ENCODE measurements at regions not wholly inside any gene's neighbourhood (a gene's known extent, or its start where the extent isn't known, plus 50 kb on each side); places are given as distances from the start of the nearest gene placed in this dataset.

- DNase-seq (ENCODE audit: low spot score), result no peak
Measured at GRCh38 chr9:115209601-115210306, 91.8 kb upstream of the TNC start.

- DNase-seq (ENCODE audit: low spot score), result no peak
Measured at GRCh38 chr9:115210699-115211098, 92.7 kb upstream of the TNC start.

- DNase-seq (ENCODE audit: low spot score), result no peak
Measured at GRCh38 chr9:115211413-115212124, 93.6 kb upstream of the TNC start.

DNA sequence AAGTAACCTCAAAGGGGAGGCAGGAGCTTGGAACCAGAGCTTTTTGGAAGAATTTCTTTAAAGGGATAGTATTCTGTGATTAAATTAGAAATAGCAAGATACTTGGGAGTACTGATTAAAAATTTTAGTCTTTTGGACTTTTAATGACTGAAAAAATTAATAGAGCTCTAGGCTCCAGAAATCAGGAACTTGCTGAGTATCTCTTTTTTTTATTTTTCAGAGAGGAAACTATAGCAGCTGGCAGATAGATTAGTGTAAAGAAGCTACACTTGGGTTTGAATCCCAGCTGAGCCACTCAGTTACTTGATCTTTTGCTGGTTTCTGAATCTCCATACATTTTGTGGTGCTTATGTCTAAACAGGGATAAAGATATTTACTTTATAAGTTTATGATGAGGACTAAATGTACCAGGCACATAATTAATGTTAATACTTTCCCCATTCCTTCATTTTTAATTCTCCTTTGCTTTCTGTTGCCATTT lies 94.2 kb upstream of the TNC start:
- no peak for DNase-seq (ENCODE audit: low spot score)

DNA sequence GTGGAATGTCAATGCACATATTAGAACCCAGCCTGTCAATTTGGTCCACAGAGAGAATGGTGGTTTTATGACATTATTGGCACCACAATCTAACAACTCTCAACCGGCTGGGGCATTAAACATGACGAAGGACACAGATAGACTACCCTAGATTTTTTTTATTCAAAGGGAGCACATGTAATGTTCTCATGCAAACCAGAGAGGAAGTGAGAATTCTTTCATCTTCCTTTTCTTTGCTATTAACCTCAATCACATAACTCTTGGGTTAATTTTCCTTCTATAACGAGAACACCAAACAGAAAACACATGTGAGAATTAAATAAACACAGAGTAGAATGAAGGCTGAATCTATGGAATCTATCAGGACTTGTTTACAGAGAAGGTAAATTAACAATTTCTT lies 94.9 kb upstream of the TNC start:
- DNase-seq (ENCODE audit: low spot score), result no peak

DNA sequence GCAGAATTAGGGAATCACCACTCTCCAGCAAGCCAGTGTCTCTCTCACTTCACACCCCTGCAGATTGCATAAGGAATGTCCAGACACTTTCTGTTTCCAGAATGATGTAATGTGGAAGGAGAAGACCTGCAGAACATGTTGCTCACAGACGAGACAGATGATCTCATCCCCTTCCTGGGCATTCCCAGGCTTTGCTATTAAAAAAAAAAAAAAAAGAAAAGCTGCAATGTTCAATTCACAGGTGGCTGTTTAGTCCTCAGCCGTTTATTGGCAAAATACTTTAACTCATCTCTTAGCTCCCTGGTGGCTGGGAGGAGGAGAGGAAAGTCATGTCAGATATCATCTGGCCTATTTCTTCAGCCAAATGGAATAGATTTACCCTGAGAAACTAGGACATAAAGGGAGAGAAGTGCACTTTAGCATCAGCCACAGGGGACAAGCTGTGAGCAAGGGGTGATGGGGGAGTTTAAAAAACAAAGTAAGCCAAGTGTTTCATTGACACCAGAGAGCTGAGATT lies 95.9 kb upstream of the TNC start:
- DNase-seq (ENCODE audit: low spot score), result no peak

DNA sequence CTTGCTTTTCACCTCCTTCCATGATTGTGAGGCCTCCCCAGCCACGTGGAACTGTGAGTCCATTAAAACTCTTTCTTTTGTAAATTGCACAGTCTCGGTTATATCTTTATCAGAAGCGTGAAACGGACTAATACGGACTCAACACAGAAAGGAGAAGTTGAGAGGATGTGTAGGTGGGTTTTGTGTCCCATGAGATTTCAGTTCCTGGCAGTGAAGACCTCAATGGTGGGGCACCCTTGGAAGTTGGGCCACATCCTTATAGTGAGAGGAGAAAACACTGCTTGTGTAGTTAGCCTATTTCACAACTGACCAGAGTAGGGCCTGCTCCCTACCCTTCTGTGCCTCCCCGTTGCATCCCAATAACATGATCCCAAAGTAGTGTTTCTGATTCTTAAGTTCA lies 98.9 kb upstream of the TNC start:
- DNase-seq (ENCODE audit: low spot score), result no peak

- DNase-seq (ENCODE audit: low spot score), result peak; percentile 35
Measured at GRCh38 chr9:115220319-115221005, 102.5 kb upstream of the TNC start.

DNA sequence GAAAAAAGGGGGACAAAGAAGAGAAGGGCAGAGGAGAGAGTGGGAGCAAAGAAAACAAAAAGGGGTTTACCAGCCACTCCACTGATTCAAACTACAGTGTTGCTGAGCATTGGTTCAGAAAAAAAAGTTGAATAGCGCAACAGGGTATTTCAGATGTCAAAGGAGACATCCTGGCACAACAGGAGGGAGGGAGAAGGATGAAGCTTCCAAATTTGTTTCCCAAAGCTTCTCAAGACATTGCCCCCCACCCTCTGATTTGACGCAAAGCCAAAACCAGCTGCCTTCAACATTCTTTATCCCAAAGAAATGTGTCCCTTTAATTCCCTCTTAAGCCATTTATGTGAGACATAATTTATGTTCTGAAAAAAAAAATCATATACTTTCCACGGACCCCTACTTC lies 105.5 kb upstream of the TNC start:
- no peak for DNase-seq (ENCODE audit: low spot score)

DNA sequence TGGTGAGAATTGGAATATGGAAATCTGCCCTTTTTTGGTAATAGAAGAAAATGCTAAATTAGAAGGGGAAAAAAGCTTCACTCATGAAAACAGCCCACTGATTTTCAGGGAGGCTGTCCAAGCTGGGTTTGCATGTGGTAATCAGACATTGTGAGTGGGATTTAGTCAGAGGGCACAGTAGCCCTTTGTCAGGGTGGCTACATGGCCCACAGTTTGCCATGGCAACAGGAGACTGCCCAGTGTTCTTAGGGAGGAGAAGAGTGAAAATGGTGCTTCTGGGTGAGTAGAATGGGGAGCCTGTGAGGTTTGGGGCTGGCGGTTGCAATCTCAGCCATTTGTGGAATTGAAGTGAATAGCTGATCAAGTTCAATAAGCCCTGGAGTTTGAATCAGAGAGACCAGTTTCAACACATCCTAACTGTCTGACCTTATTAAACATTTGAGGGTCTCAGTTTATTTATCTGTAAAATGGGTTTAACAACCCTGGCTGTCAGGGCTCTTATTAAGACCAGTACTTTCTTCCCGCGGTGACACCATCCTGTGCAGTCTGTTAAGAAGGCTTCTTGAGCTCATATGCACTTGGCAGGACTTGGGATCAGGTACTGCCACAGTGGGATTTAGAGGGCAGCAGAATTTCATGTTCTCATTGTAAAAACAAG lies 107.6 kb upstream of the TNC start:
- DNase-seq (ENCODE audit: low spot score), result peak; percentile 71

DNA sequence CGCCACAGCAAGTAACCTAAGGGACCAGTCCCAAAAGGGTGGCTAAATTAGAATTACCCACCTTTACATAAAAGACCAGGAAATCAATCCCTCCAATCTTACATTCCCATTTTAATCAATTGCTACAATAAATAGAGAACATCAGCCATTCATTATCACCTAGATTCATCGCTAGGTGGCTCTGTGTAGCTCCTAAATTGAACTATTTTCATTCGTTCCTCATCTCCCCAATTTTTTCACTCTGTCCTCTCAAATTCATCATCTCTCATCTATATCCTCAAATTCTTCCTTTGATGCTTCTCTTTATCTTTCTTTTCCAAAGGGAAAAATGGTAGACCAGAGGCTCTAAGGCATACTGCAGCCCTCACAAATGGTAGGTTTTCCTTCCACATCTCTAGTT lies 108.2 kb upstream of the TNC start:
- DNase-seq (ENCODE audit: low spot score), result no peak

GRCh38 chr9:115229496-115229895 lies 111.5 kb upstream of the TNC start:
- no peak for DNase-seq (ENCODE audit: low spot score)

DNA sequence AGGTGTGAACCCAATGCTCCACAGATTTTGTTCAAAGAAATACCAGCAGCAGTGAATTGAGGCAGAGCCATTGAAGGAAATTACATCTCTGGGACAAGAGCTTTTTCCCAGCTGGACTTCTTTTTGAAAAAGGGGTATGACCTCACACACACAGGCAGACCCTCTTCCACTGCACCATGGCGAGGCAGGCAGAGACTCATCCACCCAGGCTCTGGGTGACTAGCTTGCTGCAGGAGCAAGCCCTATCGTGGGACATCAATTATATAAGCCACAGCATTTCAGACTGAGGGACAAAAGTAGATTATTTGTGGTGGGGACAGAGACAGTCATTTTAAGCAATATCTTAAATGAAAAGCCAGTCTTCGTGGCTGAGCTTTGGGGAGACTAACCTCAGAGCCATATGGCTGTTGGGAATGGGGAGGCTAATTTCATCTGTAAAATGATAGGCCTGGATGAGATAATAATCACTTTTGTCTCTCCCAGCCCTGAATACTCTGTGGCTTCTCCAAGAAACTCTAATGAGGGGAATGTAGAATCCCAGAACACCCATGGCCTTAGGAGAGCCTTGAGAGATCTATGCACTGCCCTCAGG lies 113.1 kb upstream of the TNC start:
- DNase-seq (ENCODE audit: low spot score), result no peak

GRCh38 chr9:115232181-115232774 lies 114.3 kb upstream of the TNC start:
- DNase-seq (ENCODE audit: low spot score), result no peak

DNA sequence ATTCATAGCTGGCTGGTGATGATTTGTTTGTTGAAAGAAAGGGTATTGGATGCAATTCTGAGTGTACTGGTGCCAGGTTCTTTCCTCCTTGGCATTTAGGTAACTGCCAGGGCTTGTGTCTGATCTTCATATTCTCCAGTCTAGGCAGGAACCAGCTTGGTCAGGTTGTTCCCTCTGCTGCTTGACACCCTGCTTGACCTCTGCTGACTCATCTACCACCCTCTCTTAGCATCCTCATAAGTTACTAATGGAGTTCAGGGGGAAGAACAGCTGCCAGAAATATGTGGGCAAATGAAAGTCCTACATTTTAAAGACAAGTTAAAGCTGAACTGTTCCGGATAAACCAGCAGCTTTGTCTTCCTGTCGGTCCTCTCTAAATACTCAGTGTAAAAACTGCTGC lies 116.1 kb upstream of the TNC start:
- no peak for DNase-seq (ENCODE audit: low spot score)

GRCh38 chr9:115235221-115235620 lies 117.3 kb upstream of the TNC start:
- no peak for DNase-seq (ENCODE audit: low spot score)

GRCh38 chr9:115237385-115237998 lies 119.5 kb upstream of the TNC start:
- DNase-seq (ENCODE audit: low spot score), result no peak

DNA sequence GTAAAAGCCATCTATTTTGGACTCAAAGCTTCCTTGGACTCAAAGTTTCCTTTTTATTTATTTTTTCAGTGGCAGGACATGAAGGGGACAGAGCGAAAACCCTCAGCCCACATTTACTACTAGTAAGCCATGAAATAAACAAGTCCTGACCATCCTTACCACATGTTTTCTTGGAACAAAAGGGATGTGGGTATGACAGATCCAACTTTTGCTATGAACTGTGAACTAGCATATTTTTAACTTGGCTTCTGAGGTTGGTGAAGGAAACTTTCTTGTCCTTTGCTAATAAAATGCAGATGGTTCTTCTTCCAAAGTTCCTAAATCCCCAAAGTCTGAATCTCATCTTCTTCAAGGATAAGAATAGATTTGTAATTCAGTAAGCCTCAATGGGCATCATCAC lies 122.7 kb upstream of the TNC start:
- DNase-seq (ENCODE audit: low spot score), result no peak

GRCh38 chr9:115241641-115242040 lies 123.7 kb upstream of the TNC start:
- no peak for DNase-seq (ENCODE audit: low spot score)

DNA sequence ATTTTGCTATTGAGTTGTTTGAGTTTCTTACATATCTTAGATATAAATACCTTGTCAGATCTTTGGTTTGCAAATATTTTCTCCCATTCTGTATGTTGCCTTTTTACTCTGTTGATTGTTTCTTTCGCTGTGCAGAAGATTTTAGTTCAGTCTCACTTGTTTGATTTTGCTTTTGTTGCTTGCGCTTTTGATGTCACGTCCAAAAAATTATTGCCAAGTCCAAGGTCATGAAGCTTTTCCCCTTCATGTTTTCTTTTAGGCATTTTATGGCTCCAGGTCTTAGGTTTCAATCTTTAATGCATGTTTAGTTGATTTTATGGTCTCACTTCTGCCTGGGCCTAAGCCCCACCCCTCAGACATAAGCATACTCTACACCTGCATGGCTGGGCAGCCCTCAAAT lies 131.5 kb upstream of the TNC start:
- no peak for DNase-seq (ENCODE audit: low spot score)

DNA sequence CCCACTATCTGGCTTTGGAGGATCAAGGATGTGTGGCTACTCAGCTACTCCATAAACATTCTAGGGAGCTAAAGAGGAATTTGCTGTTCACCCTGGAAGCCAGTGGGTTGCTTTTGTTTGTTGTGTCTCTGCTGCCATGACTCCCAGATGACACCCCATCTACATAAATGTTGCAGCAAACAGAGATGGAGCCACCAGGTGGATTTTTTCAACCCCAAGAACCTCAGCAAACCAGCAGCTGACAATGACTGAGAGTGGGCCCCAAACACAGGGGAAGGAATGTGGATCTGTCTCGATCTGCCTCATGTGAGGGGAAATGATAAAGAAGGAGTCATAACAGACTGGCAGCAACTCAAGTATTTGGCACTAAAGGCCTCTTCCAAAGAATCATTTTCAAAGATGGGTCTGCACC lies 132.7 kb upstream of the TNC start:
- no peak for DNase-seq (ENCODE audit: low spot score)
